GM21529 (cell line): ENCODE measurements at regions not wholly inside any gene's neighbourhood (a gene's known extent, or its start where the extent isn't known, plus 50 kb on each side); places are given as distances from the start of the nearest gene placed in this dataset.
"Not testable (repeated sequence)": the region's sequence is repeated elsewhere in the genome, so short reads cannot be mapped to it uniquely, and the experiment has no call there.

ENCODE experiments used
- ATAC-seq: cut with Tn5 transposase; IDR thresholded peaks from one replicate; pipeline ENCODE4 v1.9.1; 2021; ENCODE audit not compliant: unreplicated experiment

GRCh38 chr14:71619472-71619871 lies 312.8 kb upstream of the RGS6 start:
- no peak for ATAC-seq

- no peak for ATAC-seq
Measured at GRCh38 chr14:71620401-71620800, 311.8 kb upstream of the RGS6 start.

GRCh38 chr14:71621276-71621675 lies 311.0 kb upstream of the RGS6 start:
- ATAC-seq: no peak

- no peak for ATAC-seq
Measured at GRCh38 chr14:71621980-71622605, 310.1 kb upstream of the RGS6 start.

GRCh38 chr14:71623939-71624338 lies 308.3 kb upstream of the RGS6 start:
- no peak for ATAC-seq

- no peak for ATAC-seq
Measured at GRCh38 chr14:71625175-71625574, 307.1 kb upstream of the RGS6 start.

- no peak for ATAC-seq
Measured at GRCh38 chr14:71625891-71626701, 306.1 kb upstream of the RGS6 start.

GRCh38 chr14:71628433-71628832 lies 303.8 kb upstream of the RGS6 start:
- no peak for ATAC-seq

GRCh38 chr14:71629250-71629649 lies 303.0 kb upstream of the RGS6 start:
- ATAC-seq: no peak

- no peak for ATAC-seq
Measured at GRCh38 chr14:71629765-71630492, 302.3 kb upstream of the RGS6 start.

- not testable (repeated sequence) for ATAC-seq
Measured at GRCh38 chr14:71631030-71631429, 301.2 kb upstream of the RGS6 start.

GRCh38 chr14:71632440-71632946 lies 299.7 kb upstream of the RGS6 start:
- no peak for ATAC-seq

- no peak for ATAC-seq
Measured at GRCh38 chr14:71636076-71636475, 296.2 kb upstream of the RGS6 start.

GRCh38 chr14:71636820-71637471 lies 295.3 kb upstream of the RGS6 start:
- no peak for ATAC-seq

GRCh38 chr14:71638523-71639196 lies 293.6 kb upstream of the RGS6 start:
- no peak for ATAC-seq

GRCh38 chr14:71642715-71643114 lies 289.5 kb upstream of the RGS6 start:
- no peak for ATAC-seq

- ATAC-seq: no peak
Measured at GRCh38 chr14:71645656-71646055, 286.6 kb upstream of the RGS6 start.

GRCh38 chr14:71646518-71646917 lies 285.7 kb upstream of the RGS6 start:
- no peak for ATAC-seq

GRCh38 chr14:71647086-71647784 lies 285.0 kb upstream of the RGS6 start:
- ATAC-seq: no peak

GRCh38 chr14:71648725-71649124 lies 283.5 kb upstream of the RGS6 start:
- no peak for ATAC-seq
